GM12864 (cell line): ENCODE measurements at regions not wholly inside any gene's neighbourhood (a gene's known extent, or its start where the extent isn't known, plus 50 kb on each side); places are given as distances from the start of the nearest gene placed in this dataset.
"Not testable (repeated sequence)": the region's sequence is repeated elsewhere in the genome, so short reads cannot be mapped to it uniquely, and the experiment has no call there.

Experiments
- DNase-seq: peaks from one replicate; pipeline ENCODE4 v3.0.0-alpha.2; 2011; ENCODE audit warnings: low read depth
- H3K4me3 ChIP-seq: 2 replicates; pipeline ENCODE4 v1.5.1; 2011; ENCODE audit warnings: mild to moderate bottlenecking, low read depth, low read length, control low read depth
- TF ChIP-seq, protein P1 (sequence below): IDR thresholded peaks from 2 replicates; pipeline ENCODE4 v1.5.1; 2011; ENCODE audit warnings: low read depth, mild to moderate bottlenecking, moderate library complexity, low read length, control low read depth, inconsistent platforms; ENCODE audit errors: missing control alignments

DNA sequence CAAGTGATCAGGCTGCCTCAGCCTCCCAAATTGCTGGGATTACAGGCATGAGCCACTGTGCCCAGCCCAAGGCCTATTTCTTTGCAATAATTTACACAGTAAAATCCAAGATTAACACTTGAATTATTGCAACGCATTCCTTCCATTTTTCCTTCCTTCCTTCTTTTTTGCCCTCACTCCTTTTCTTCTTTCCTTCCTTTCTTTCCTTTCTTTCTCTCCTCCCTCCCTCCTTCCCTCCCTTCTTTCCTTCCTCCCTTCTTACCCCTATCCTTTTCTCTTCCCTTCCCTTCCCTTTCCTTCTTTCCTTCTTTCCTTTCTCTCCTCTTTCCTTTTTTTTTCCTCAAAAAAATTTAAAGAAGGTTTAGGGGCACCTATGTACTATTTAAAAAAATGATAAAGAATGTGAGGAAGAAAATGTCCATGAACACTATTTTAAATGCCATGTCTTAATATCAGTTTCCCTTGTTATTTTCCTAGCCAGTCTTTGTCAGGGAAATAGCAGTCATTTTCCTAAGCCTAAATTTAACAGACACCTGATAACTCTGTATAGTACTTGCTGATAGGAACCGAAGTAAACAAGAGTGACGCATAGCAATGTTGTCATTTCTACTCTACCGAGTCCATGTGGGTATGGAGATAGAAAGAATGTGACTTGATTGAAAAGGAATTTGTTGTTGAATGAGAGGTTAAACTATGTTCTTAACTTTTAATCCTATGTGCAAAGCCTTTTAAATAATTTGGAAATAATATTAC lies 79.8 kb upstream of the HMCN1 start:
- H3K4me3 ChIP-seq: no peak overlapping the region
- TF ChIP-seq, protein P1, sequence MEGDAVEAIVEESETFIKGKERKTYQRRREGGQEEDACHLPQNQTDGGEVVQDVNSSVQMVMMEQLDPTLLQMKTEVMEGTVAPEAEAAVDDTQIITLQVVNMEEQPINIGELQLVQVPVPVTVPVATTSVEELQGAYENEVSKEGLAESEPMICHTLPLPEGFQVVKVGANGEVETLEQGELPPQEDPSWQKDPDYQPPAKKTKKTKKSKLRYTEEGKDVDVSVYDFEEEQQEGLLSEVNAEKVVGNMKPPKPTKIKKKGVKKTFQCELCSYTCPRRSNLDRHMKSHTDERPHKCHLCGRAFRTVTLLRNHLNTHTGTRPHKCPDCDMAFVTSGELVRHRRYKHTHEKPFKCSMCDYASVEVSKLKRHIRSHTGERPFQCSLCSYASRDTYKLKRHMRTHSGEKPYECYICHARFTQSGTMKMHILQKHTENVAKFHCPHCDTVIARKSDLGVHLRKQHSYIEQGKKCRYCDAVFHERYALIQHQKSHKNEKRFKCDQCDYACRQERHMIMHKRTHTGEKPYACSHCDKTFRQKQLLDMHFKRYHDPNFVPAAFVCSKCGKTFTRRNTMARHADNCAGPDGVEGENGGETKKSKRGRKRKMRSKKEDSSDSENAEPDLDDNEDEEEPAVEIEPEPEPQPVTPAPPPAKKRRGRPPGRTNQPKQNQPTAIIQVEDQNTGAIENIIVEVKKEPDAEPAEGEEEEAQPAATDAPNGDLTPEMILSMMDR: no peak
- DNase-seq: no peak

DNA sequence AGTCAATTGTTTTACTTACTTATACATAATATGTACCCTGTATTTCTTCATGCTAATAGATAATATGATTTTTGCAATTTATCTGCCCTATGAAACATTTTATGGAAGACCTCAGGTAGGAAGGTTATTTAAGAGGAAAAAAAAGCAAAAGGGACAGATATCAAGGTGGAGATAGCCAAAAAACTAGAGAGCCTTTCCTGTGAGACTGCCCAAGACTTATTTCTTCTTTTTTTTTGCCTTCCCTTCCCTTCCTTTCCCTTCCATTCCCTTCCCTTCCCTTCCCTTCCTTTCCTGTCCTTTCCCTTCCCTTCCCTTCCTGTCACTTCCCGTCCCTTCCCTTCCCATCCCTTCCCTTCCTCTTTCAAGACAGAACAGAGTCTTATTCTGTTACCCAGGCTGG lies 80.6 kb upstream of the HMCN1 start:
- no peak overlapping the region for H3K4me3 ChIP-seq
- TF ChIP-seq, protein P1: no peak
- no peak for DNase-seq

DNA sequence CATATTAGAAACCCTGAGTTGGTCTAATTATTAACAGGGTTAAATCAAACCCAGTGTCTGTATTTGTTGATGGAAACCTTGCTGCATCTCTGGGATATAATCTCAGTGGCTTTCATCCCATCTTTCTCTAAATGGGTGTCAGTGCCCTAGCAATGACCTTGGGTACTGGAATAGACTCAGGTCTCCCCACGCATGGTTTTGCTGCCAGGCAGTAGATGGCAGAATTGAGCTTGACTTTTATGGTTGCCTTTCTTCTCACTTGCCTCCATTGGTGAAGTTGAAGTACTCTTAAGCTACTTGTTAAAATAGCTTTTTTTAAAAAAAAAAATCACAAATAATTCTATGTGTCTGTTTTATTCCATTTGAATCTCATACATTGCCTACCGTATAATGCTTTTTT lies 81.8 kb upstream of the HMCN1 start:
- TF ChIP-seq, protein P1: peak; percentile 36
- no peak for DNase-seq
- no peak overlapping the region for H3K4me3 ChIP-seq

DNA sequence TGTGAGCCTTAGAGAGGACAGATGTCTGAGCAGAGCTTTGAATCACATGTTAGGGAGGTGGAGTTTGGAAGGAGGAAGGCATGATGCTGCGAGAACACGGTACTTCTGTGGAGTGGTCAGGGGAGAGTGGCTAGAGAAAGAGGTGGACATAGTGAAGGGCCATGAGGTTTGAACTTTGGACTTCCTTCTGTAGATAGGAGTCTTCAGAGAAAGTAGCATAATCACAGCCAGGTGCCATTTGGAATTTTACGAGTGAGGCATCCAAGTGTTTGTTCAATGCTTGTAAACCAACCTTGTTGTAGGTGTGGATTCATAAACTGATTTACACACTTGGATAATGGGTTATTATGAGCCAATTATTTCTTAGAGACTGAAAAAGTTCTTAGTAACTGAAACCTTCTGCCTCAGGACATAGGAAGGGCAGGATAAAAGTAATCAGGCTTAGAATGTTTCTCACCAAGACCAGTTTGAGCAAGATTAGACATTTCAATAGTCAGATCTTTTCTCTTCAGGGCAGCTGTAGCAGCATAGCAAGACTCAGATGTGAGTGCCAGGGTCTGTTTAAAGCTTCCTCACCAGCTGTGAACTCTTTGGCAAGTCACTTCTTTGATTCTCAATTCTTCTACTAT lies 83.5 kb upstream of the HMCN1 start:
- DNase-seq: no peak
- no peak overlapping the region for H3K4me3 ChIP-seq
- TF ChIP-seq, protein P1: no peak

DNA sequence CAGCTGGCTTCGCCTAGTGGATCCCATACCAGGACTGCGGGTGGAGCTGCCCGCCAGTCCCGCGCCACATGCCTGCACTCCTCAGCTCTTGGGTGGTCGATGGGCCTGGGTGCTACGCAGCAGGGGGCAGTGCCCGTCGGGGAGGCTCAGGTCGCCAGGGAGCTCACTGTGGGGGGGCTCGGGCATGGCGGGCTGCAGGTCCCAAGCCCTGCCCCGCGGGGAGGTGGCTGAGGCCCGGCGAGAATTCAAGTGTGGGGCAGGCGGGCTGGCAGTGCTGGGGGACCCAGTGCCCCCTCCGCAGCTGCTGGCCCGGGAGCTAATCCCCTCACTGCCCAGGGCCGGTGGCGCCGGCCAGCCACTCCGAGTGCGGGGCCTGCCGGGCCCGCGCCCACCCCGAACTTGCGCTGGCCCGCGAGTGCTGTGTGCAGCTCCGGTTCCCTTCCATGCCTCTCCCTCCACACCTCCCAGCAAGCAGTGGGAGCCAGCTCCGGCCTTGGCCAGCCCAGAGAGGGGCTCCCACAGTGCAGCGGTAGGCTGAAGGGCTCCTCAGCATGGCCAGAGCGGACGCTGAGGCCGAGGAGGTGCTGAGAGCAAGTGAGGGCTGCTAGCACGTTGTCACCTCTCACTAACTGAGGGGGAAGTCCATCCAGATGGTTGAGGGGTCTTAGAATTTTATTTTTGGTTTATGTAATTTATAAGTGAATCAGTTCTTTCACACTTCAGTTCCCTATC lies 85.2 kb upstream of the HMCN1 start:
- no peak for DNase-seq
- TF ChIP-seq, protein P1: no peak
- no peak overlapping the region for H3K4me3 ChIP-seq

DNA sequence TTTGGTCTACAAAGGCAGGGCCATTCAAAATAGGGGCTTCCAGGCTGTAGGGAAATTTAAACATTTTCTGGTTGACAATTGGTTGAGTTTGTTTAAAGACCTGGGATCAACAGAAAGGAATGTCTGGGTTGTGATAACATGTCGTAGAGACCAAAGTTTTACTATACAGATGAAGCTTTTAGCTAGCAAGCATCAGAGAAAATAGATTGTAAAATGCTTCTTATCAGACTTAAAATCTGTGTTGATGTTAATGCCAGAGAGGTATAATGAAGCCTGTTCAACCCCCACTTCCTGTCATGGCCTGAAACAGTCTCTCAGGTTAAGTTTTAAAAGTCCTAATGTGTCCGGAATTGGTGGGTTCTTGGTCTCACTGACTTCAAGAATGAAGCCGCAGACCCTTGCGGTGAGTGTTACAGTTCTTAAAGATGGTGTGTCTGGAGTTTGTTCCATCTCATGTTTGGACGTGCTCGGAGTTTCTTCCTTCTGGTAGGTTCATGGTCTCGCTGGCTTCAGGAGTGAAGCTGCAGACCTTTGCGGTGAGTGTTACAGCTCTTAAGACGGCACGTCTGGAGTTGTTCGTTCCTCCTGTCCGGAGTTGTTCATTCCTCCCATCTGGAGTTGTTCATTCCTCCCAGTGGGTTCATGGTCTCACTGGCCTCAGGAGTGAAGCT lies 86.5 kb upstream of the HMCN1 start:
- not testable (repeated sequence) for H3K4me3 ChIP-seq, DNase-seq

DNA sequence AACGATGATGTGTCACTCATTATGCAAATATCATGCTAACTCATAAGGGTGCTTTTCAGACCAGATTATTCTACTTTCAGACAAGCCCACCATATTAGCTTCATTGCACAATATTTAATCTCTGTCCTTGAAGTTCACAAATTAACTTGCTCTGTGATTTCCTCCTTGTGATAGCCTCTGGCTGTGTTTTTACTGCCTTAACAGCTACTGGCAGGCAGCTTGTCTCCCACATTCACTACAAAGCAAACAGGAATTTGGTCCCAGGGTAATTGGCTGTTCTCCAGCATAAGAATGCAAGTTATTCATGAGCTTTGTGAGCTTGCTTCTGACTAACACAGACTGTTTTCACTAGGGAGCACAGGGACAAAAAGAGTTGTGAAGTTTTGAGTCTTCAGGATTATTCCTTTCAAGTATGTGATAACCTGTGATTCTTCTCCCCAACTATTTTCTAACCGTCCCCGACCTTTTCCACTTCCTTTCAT lies 87.9 kb upstream of the HMCN1 start:
- no peak overlapping the region for H3K4me3 ChIP-seq
- TF ChIP-seq, protein P1: no peak
- no peak for DNase-seq
